ENCODE measurements at regions not wholly inside any gene's neighbourhood (a gene's known extent, or its start where the extent isn't known, plus 50 kb on each side); places are given as distances from the start of the nearest gene placed in this dataset.

DNA sequence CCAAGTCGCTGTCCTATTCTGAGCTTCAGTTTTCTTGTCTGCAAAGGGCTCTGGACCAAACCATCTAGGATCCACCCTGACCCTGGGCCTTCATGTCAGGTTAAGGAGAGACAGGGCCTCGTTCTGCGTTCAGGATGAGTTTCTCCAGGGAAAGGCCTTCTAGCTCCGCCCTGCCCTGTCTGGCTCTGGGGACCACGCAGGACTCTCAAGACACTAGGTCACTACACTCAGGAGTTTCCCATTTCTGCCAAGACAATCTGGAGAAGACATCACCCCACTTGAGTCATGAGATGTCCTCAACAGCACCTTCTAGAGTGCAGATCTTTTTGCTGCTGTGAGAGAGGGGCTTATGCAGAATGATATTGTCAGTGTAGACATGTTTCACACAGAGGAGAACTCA, 53.2 kb upstream of the KCNMB1 start:
- TF ChIP-seq, protein P1, sequence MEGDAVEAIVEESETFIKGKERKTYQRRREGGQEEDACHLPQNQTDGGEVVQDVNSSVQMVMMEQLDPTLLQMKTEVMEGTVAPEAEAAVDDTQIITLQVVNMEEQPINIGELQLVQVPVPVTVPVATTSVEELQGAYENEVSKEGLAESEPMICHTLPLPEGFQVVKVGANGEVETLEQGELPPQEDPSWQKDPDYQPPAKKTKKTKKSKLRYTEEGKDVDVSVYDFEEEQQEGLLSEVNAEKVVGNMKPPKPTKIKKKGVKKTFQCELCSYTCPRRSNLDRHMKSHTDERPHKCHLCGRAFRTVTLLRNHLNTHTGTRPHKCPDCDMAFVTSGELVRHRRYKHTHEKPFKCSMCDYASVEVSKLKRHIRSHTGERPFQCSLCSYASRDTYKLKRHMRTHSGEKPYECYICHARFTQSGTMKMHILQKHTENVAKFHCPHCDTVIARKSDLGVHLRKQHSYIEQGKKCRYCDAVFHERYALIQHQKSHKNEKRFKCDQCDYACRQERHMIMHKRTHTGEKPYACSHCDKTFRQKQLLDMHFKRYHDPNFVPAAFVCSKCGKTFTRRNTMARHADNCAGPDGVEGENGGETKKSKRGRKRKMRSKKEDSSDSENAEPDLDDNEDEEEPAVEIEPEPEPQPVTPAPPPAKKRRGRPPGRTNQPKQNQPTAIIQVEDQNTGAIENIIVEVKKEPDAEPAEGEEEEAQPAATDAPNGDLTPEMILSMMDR (IDR thresholded peaks at IDR 0.05): no peak
- TF ChIP-seq POLR2A (IDR thresholded peaks at IDR 0.05) (no peak), POLR2AphosphoS5 (IDR thresholded peaks at IDR 0.05) (no peak)

All from upper lobe of left lung (tissue), 4 donors.